ENCODE measurements at regions not wholly inside any gene's neighbourhood (a gene's known extent, or its start where the extent isn't known, plus 50 kb on each side); places are given as distances from the start of the nearest gene placed in this dataset.
"Not testable (repeated sequence)": the region's sequence is repeated elsewhere in the genome, so short reads cannot be mapped to it uniquely, and the experiment has no call there.

GRCh38 chr18:71047882-71048281 is 759.0 kb downstream of the SOCS6 start:
- intact Hi-C loops (cut with DNase I; ENCODE audit: low total_unique reads): no loop called here
- no peak for TF ChIP-seq CTCF (IDR thresholded peaks at IDR 0.05)
- no peak for TF ChIP-seq POLR2A (IDR thresholded peaks at IDR 0.05)
- whole genome bisulfite sequencing, 2 donors: 63 to 66% methylated on average over 4 of the region's 4 CpGs
- DNase-seq (ENCODE audit: low spot score in 2 of 2): no peak
- no peak overlapping the region for H3K4me3 ChIP-seq (ENCODE audit: low read depth, poor library complexity, severe bottlenecking)

- intact Hi-C loops (cut with DNase I; ENCODE audit: low total_unique reads): no loop called here
- DNase-seq (ENCODE audit: low spot score in 2 of 2): no peak
- no peak for TF ChIP-seq CTCF (IDR thresholded peaks at IDR 0.05)
- TF ChIP-seq POLR2A (IDR thresholded peaks at IDR 0.05): no peak
- no peak overlapping the region for H3K4me3 ChIP-seq (ENCODE audit: low read depth, poor library complexity, severe bottlenecking)
- 0% methylated on average over 1 of the region's 1 CpG for whole genome bisulfite sequencing, 2 donors
Measured at GRCh38 chr18:71045331-71046065, 756.7 kb downstream of the SOCS6 start.

GRCh38 chr18:71040161-71040560 is 751.3 kb downstream of the SOCS6 start:
- no peak for DNase-seq (ENCODE audit: low spot score in 2 of 2)
- TF ChIP-seq POLR2A (IDR thresholded peaks at IDR 0.05) (no peak), CTCF (IDR thresholded peaks at IDR 0.05) (no peak)
- H3K4me3 ChIP-seq (ENCODE audit: low read depth, poor library complexity, severe bottlenecking): no peak overlapping the region
- WGBS, 2 donors: 76 to 81% methylated on average over 4 of the region's 4 CpGs
- intact Hi-C loops (cut with DNase I; ENCODE audit: low total_unique reads): no loop called here

- TF ChIP-seq CTCF (IDR thresholded peaks at IDR 0.05): no peak
- no peak for TF ChIP-seq POLR2A (IDR thresholded peaks at IDR 0.05)
- 73 to 81% methylated on average over 1 of the region's 1 CpG for WGBS, 2 donors
- intact Hi-C loops (cut with DNase I; ENCODE audit: low total_unique reads): no loop called here
- no peak overlapping the region for H3K4me3 ChIP-seq (ENCODE audit: low read depth, poor library complexity, severe bottlenecking)
- DNase-seq (ENCODE audit: low spot score in 2 of 2): no peak
Measured at GRCh38 chr18:71038196-71038595, 749.4 kb downstream of the SOCS6 start.

- 56 to 64% methylated on average over 1 of the region's 1 CpG for WGBS, 2 donors
- DNase-seq (ENCODE audit: low spot score in 2 of 2): no peak
- H3K4me3 ChIP-seq (ENCODE audit: low read depth, poor library complexity, severe bottlenecking): no peak overlapping the region
- intact Hi-C loops (cut with DNase I; ENCODE audit: low total_unique reads): no loop called here
- no peak for TF ChIP-seq CTCF (IDR thresholded peaks at IDR 0.05)
- TF ChIP-seq POLR2A (IDR thresholded peaks at IDR 0.05): no peak
Measured at GRCh38 chr18:71036783-71037182, 747.9 kb downstream of the SOCS6 start.

- WGBS, 2 donors: 92 to 96% methylated on average over 29 to 44 of the region's 46 CpGs
- intact Hi-C loops (cut with DNase I; ENCODE audit: low total_unique reads); DNase-seq (ENCODE audit: low spot score in 2 of 2); H3K4me3 ChIP-seq (ENCODE audit: low read depth, poor library complexity, severe bottlenecking): not testable (repeated sequence)
Measured at GRCh38 chr18:71031296-71032191, 742.7 kb downstream of the SOCS6 start.

- DNase-seq (ENCODE audit: low spot score in 2 of 2); intact Hi-C loops (cut with DNase I; ENCODE audit: low total_unique reads); H3K4me3 ChIP-seq (ENCODE audit: low read depth, poor library complexity, severe bottlenecking): not testable (repeated sequence)
- WGBS, 2 donors: 97 to 98% methylated on average over 7 to 8 of the region's 8 CpGs
Measured at GRCh38 chr18:71030085-71030484, 741.2 kb downstream of the SOCS6 start.
